ENCODE measurements at regions not wholly inside any gene's neighbourhood (a gene's known extent, or its start where the extent isn't known, plus 50 kb on each side); places are given as distances from the start of the nearest gene placed in this dataset.

GRCh38 chr3:118666-119065 lies 77.9 kb upstream of the CHL1 start:
- 0 to 82% (median 20%) methylated on average over 1 of the region's 1 CpG; no CpG with 5 or more reads in 1 of the 10 experiments for WGBS, 10 experiments
- H3K4me3 ChIP-seq, result no peak overlapping the region
- in situ Hi-C loops (cut with MboI; ENCODE audit: low pct_unique_long_range_greater_than_20kb in 2 of 9, low sequenced_read_pairs in 9 of 9, unreplicated experiment in 9 of 9), result no loop called here
- no peak for ATAC-seq (replicated peaks in 6 of 8)
- no peak overlapping the region for H3K27ac ChIP-seq
- peaks cover 0 to 21% of the 10 kb centered on the region in 2 donors for H3K4me1 ChIP-seq (replicated peaks in 1 of 2)

- in situ Hi-C loops (cut with MboI; ENCODE audit: low pct_unique_long_range_greater_than_20kb in 2 of 9, low sequenced_read_pairs in 9 of 9, unreplicated experiment in 9 of 9), result no loop called here
- whole genome bisulfite sequencing, 10 experiments, result 0 to 100% (median 51%) methylated on average over 1 to 4 of the region's 4 CpGs
These were observed 73.2 kb upstream of the CHL1 start for GRCh38 chr3:123341-123740.

DNA sequence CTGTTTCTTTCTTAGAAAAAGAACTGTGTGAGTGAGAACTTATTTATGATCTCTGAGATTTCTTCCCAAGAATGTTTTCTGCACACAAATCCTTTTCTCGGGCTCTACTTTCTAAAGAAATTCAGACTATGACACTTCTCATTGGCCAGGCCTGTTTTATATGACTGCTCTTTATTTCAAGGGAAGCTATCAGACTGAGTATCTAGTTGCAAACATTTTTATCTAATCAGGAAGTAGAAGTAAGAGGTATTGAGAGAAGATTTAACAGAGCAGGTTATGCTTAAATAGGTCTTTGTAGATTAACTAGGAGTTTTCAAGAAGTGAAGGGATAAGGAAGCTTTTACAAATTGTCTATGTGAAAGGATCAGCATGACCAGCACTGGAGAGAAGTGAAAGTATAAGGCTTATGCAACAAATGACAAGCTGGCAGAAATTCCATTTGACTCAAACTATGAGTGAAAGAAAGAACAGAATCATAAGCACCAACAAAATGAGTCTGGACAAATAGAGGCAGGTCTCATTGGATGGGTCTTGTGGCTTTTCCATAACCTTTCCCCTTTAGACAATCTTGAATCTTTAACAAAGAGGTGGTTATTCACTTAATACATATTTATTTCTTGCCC lies 71.9 kb upstream of the CHL1 start:
- in situ Hi-C loops (cut with MboI; ENCODE audit: low pct_unique_long_range_greater_than_20kb in 2 of 9, low sequenced_read_pairs in 9 of 9, unreplicated experiment in 9 of 9), result no loop called here
- H3K4me3 ChIP-seq, result no peak overlapping the region
- 30 to 100% (median 50%) methylated on average over 1 of the region's 1 CpG; no CpG with 5 or more reads in 5 of the 10 experiments for WGBS, 10 experiments
- no peak overlapping the region for H3K27ac ChIP-seq
- peaks cover 0 to 9% of the 10 kb centered on the region in 2 donors for H3K4me1 ChIP-seq (replicated peaks in 1 of 2)
- ATAC-seq (replicated peaks in 6 of 8), result no peak

More at GRCh38 chr3:123341-123740, 73.2 kb upstream of the CHL1 start:
- Histone ChIP-seq H3K4me1 (replicated peaks in 1 of 2) (peaks cover 0 to 12% of the 10 kb centered on the region in 2 donors), H3K4me3 (no peak overlapping the region), H3K27ac (no peak overlapping the region)
- ATAC-seq (replicated peaks in 6 of 8), result peak in 1 of 8 experiments; percentile 46

- Histone ChIP-seq H3K4me3 (no peak overlapping the region), H3K4me1 (replicated peaks in 1 of 2) (peaks cover 0 to 13% of the 10 kb centered on the region in 2 donors), H3K27ac (no peak overlapping the region)
- ATAC-seq (replicated peaks in 6 of 8), result peak in 2 of 8 experiments; percentile 59 to 66
- WGBS, 10 experiments, result 0 to 81% (median 51%) methylated on average over 1 to 3 of the region's 3 CpGs; no CpG with 5 or more reads in 2 of the 10 experiments
- in situ Hi-C loops (cut with MboI; ENCODE audit: low pct_unique_long_range_greater_than_20kb in 2 of 9, low sequenced_read_pairs in 9 of 9, unreplicated experiment in 9 of 9), result no loop called here
These were observed 67.9 kb upstream of the CHL1 start for GRCh38 chr3:128515-129172.

DNA sequence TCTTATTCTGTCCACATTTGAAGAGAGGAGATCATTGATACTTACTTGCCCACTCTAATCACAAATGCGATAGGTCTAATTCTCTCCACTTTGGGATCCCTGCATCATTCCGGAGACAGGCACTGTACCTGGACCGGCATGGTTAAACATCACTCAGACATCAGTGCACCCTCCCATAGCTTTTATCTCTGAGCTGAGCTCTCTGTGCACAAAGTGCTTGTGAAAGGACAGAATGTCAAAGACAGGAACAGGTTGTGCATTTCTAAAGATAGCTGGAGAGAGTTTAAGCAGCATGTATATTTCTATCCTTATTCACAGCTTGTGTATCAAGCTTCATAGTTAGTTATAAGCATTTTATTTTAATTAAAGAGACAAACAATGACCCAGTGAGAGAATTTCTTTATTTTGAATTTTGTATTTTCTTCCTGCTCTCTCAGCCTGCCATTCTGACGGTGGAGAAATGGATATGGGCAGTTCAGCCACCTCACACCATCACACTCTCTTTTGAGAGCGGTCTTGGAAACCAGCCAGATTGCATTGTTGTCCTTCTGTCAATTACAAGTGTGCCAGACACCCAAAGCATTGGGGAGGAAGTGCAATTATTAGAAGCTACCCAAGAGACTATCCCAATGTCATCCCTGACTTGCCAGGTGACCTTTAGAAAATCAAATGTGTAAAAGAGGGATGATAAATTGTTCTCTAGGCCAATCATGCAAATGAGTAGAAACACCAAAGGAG lies 65.2 kb upstream of the CHL1 start:
- WGBS, 10 experiments, result 10 to 86% (median 65%) methylated on average over 2 to 4 of the region's 5 CpGs; no CpG with 5 or more reads in 1 of the 10 experiments
- Histone ChIP-seq H3K4me1 (replicated peaks in 1 of 2) (peaks cover 0 to 11% of the 10 kb centered on the region in 2 donors), H3K4me3 (no peak overlapping the region), H3K27ac (peak overlapping the region in 1 of 2 donors; percentile 17)
- in situ Hi-C loops (cut with MboI; ENCODE audit: low pct_unique_long_range_greater_than_20kb in 2 of 9, low sequenced_read_pairs in 9 of 9, unreplicated experiment in 9 of 9), result no loop called here
- peak in 3 of 8 experiments; percentile 50 to 74 (median 53) for ATAC-seq (replicated peaks in 6 of 8)

DNA sequence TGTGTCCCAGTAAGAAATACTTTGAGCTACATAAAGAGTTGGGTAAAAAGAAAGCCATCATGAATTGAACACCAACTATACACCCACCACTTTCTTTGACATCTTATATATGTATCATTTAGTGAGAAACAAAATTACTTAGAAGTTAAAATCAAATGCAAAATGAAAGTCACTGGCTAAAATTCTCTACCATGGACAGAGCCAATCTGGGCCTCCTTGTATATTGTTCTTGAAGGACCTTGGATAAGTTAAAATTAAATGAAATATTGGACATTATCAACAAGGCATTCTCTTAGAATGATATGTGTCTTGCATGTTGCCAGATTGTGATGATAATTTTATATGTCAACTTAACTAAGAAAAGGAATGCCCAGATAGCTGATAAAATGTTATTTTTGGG lies 64.2 kb upstream of the CHL1 start:
- in situ Hi-C loops (cut with MboI; ENCODE audit: low pct_unique_long_range_greater_than_20kb in 2 of 9, low sequenced_read_pairs in 9 of 9, unreplicated experiment in 9 of 9), result no loop called here
- no peak for ATAC-seq (replicated peaks in 6 of 8)
- H3K4me1 ChIP-seq (replicated peaks in 1 of 2), result peaks cover 0 to 11% of the 10 kb centered on the region in 2 donors
- no peak overlapping the region for H3K27ac ChIP-seq
- no peak overlapping the region for H3K4me3 ChIP-seq

DNA sequence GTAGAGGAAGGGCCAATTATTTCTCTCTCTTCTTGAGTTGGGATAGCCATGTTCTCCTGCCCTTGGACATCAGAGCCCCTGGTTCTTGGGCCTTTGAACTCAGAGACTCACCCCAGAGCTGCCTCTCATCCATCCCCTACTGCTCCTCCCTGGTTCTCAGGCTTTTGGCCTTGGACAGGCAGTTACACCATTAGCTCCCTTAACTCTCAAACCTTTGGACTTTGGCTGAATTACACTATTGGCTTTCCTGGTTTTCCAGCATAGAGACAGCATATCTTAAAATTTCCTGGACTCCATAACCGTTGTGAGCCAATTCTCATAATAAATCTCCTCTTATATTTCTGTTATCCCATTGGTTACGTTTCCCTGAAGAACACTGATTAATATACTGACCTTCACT lies 63.7 kb upstream of the CHL1 start:
- Histone ChIP-seq H3K4me1 (replicated peaks in 1 of 2) (peaks cover 0 to 11% of the 10 kb centered on the region in 2 donors), H3K4me3 (no peak overlapping the region), H3K27ac (no peak overlapping the region)
- WGBS, 10 experiments, result 0 to 100% (median 20%) methylated on average over 1 to 2 of the region's 2 CpGs; no CpG with 5 or more reads in 2 of the 10 experiments
- in situ Hi-C loops (cut with MboI; ENCODE audit: low pct_unique_long_range_greater_than_20kb in 2 of 9, low sequenced_read_pairs in 9 of 9, unreplicated experiment in 9 of 9), result no loop called here
- ATAC-seq (replicated peaks in 6 of 8), result no peak

GRCh38 chr3:140748-141330 lies 55.7 kb upstream of the CHL1 start:
- ATAC-seq (replicated peaks in 6 of 8), result peak in 3 of 8 experiments; percentile 56 to 87 (median 74)
- Histone ChIP-seq H3K27ac (no peak overlapping the region), H3K4me1 (replicated peaks in 1 of 2) (peaks cover 0 to 3% of the 10 kb centered on the region in 2 donors), H3K4me3 (no peak overlapping the region)
- in situ Hi-C loops (cut with MboI; ENCODE audit: low pct_unique_long_range_greater_than_20kb in 2 of 9, low sequenced_read_pairs in 9 of 9, unreplicated experiment in 9 of 9), result no loop called here
- WGBS, 10 experiments, result 13 to 96% (median 67%) methylated on average over 1 to 5 of the region's 5 CpGs

Measured in motor neuron (in vitro differentiated cells).